ENCODE measurements at regions not wholly inside any gene's neighbourhood (a gene's known extent, or its start where the extent isn't known, plus 50 kb on each side); places are given as distances from the start of the nearest gene placed in this dataset.
"Not testable (repeated sequence)": the region's sequence is repeated elsewhere in the genome, so short reads cannot be mapped to it uniquely, and the experiment has no call there.

GRCh38 chr5:7170785-7171184 is 225.2 kb upstream of the ADCY2 start:
- not testable (repeated sequence) for TF ChIP-seq CTCF (conservative IDR thresholded peaks at IDR 0.05; ENCODE audit: low read length); EZH2phosphoT487 (IDR thresholded peaks at IDR 0.05; ENCODE audit: borderline replicate concordance, low read depth, low read length)
